Loucy (cell line): ENCODE measurements at regions not wholly inside any gene's neighbourhood (a gene's known extent, or its start where the extent isn't known, plus 50 kb on each side); places are given as distances from the start of the nearest gene placed in this dataset.

Experiments used
- H2AFZ ChIP-seq: fragments of 200-600 bp; sonication (generic); 2 replicates; pipeline ENCODE4 v1.6.0; 2016; ENCODE audit warnings: antibody characterized with exemption, mild to moderate bottlenecking, low read length, moderate library complexity
- H3F3A ChIP-seq: fragments of 200-600 bp; 2 replicates; pipeline ENCODE4 v1.6.0; 2016; ENCODE audit warnings: antibody characterized with exemption, low read depth, mild to moderate bottlenecking
- H3K27me3 ChIP-seq: fragments of 200-600 bp; sonication (generic); 2 replicates; pipeline ENCODE4 v1.6.1; 2014; ENCODE audit warnings: low read length, mild to moderate bottlenecking; ENCODE audit not compliant: insufficient read depth, poor library complexity, severe bottlenecking
- H3K36me3 ChIP-seq: fragments of 200-600 bp; sonication (generic); 2 replicates; pipeline ENCODE4 v1.6.1; 2016; ENCODE audit warnings: low read length; ENCODE audit not compliant: insufficient read depth
- H3K4me1 ChIP-seq: fragments of 200-600 bp; sonication (generic); 2 replicates; pipeline ENCODE4 v1.5.1; 2014; ENCODE audit warnings: low read length, mild to moderate bottlenecking; ENCODE audit not compliant: insufficient read depth, poor library complexity, severe bottlenecking
- H3K4me2 ChIP-seq: fragments of 200-600 bp; sonication (generic); 2 replicates; pipeline ENCODE4 v1.6.0; 2014; ENCODE audit warnings: antibody characterized with exemption, low read length, low read depth, mild to moderate bottlenecking; ENCODE audit not compliant: poor library complexity, severe bottlenecking
- H3K4me3 ChIP-seq: fragments of 200-600 bp; sonication (generic); 2 replicates; pipeline ENCODE4 v1.5.1; 2014; ENCODE audit warnings: low read length, mild to moderate bottlenecking, mixed read lengths; ENCODE audit not compliant: poor library complexity, severe bottlenecking
- H3K79me2 ChIP-seq: fragments of 200-600 bp; sonication (generic); 2 replicates; pipeline ENCODE4 v1.6.1; 2014; ENCODE audit warnings: low read length; ENCODE audit not compliant: insufficient read depth
- H3K9ac ChIP-seq: fragments of 200-600 bp; sonication (generic); 2 replicates; pipeline ENCODE4 v1.6.0; 2014; ENCODE audit warnings: mild to moderate bottlenecking, low read depth, low read length, moderate library complexity; ENCODE audit not compliant: poor library complexity, severe bottlenecking
- H3K9me2 ChIP-seq: fragments of 200-600 bp; sonication (generic); replicated peaks from 2 replicates; pipeline ENCODE4 v1.6.1; 2016; ENCODE audit warnings: low read depth, low read length, mixed read lengths
- H3K9me3 ChIP-seq: fragments of 200-600 bp; sonication (generic); 2 replicates; pipeline ENCODE4 v1.6.1; 2014; ENCODE audit warnings: mild to moderate bottlenecking, antibody characterized with exemption, low read length, low read depth; ENCODE audit not compliant: insufficient read depth
- H4K20me1 ChIP-seq: fragments of 200-600 bp; sonication (generic); 2 replicates; pipeline ENCODE4 v1.6.0; 2014; ENCODE audit warnings: antibody characterized with exemption, low read length, mild to moderate bottlenecking; ENCODE audit not compliant: insufficient read depth, poor library complexity, severe bottlenecking
- EZH2phosphoT487 ChIP-seq: fragments of 200-600 bp; IDR thresholded peaks from 2 replicates; pipeline ENCODE4 v1.6.1; 2018; ENCODE audit warnings: antibody characterized with exemption, mild to moderate bottlenecking, moderate library complexity, borderline replicate concordance
- TF ChIP-seq, protein P1 (sequence below): fragments of 200-600 bp; sonication (generic); conservative IDR thresholded peaks from 2 replicates; pipeline ENCODE4 v1.5.1; 2014; ENCODE audit warnings: mild to moderate bottlenecking, antibody characterized with exemption, low read length

DNA sequence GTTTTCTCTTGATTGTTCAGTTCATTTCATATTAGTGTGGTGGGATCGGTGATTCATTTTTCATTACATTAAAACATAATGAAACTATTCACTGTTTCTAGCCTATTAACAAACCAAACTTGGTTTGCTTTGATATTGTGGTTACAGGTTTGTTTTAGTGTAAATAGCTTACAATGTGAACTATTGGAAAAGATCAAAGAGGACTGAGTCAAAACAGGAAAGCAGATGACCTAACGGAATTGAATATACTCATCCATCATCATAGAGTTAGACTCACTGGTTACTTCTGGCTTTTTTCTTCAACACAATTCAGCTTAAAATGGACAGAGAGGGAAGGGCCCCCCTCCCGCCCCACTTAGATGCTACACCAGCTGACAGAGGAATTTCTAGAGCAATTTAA lies 616.2 kb upstream of the AADAT start:
- H3K9me2 ChIP-seq, result no peaks in the 10 kb centered on the region
- no peaks in the 10 kb centered on the region for H3K4me1 ChIP-seq
- H3K9ac ChIP-seq, result no peak overlapping the region
- H3K9me3 ChIP-seq, result no peaks in the 10 kb centered on the region
- no peak overlapping the region for H3K4me2 ChIP-seq
- no peaks in the 10 kb centered on the region for H3K79me2 ChIP-seq
- H2AFZ ChIP-seq, result no peak overlapping the region
- no peak overlapping the region for H3K4me3 ChIP-seq
- no peaks in the 10 kb centered on the region for H4K20me1 ChIP-seq
- no peaks in the 10 kb centered on the region for H3K27me3 ChIP-seq
- no peaks in the 10 kb centered on the region for H3F3A ChIP-seq
- TF ChIP-seq, protein P1, sequence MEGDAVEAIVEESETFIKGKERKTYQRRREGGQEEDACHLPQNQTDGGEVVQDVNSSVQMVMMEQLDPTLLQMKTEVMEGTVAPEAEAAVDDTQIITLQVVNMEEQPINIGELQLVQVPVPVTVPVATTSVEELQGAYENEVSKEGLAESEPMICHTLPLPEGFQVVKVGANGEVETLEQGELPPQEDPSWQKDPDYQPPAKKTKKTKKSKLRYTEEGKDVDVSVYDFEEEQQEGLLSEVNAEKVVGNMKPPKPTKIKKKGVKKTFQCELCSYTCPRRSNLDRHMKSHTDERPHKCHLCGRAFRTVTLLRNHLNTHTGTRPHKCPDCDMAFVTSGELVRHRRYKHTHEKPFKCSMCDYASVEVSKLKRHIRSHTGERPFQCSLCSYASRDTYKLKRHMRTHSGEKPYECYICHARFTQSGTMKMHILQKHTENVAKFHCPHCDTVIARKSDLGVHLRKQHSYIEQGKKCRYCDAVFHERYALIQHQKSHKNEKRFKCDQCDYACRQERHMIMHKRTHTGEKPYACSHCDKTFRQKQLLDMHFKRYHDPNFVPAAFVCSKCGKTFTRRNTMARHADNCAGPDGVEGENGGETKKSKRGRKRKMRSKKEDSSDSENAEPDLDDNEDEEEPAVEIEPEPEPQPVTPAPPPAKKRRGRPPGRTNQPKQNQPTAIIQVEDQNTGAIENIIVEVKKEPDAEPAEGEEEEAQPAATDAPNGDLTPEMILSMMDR, result no peak
- no peak for TF ChIP-seq EZH2phosphoT487
- H3K36me3 ChIP-seq, result no peaks in the 10 kb centered on the region

DNA sequence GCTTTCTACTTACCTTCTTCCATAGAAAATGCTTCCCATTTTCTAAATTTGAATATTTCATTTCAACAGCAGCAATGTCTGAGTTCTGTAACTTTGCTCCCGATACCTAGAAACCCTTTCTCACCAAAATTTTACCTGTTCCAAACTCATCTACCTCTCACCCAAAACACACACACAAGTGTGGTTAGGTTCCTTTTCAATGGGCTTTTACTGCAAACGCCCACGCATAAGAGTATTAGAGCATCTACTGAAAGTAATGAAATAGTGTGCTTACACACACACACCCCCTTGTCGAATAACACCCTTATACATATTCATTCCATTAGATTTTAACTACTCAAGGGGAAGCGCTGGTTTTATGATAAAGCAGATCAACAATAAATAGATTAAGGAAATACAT lies 610.3 kb upstream of the AADAT start:
- Histone ChIP-seq H3K9me3 (no peaks in the 10 kb centered on the region), H3F3A (no peaks in the 10 kb centered on the region), H3K9ac (no peak overlapping the region), H3K9me2 (no peaks in the 10 kb centered on the region), H3K4me1 (no peaks in the 10 kb centered on the region), H3K79me2 (no peaks in the 10 kb centered on the region), H3K36me3 (no peaks in the 10 kb centered on the region), H3K27me3 (no peaks in the 10 kb centered on the region), H3K4me3 (no peak overlapping the region), H2AFZ (no peak overlapping the region), H4K20me1 (no peaks in the 10 kb centered on the region), H3K4me2 (no peak overlapping the region)
- TF ChIP-seq, protein P1, result no peak
- TF ChIP-seq EZH2phosphoT487, result no peak

DNA sequence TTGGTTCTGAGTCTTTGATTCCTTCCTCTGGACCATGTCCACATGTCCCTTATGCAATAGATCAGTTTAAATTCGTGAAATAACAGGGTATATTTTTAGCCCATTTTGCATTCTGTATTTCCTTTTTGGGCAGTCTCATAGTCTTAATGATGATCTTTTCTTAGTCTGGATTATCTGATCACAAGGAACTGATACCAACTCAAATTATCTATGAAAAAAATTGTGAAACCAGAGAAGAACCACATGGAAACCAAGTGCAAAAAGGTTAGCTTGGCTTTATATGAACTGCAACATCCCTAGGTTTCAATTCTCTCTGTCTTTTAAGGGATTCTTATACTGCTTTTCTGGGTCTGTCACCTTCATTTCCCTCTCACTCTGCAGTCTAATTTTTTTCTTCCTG lies 608.6 kb upstream of the AADAT start:
- no peaks in the 10 kb centered on the region for H3K9me3 ChIP-seq
- H2AFZ ChIP-seq, result no peak overlapping the region
- TF ChIP-seq, protein P1, result no peak
- no peak for TF ChIP-seq EZH2phosphoT487
- H3K4me1 ChIP-seq, result no peaks in the 10 kb centered on the region
- H3K36me3 ChIP-seq, result no peaks in the 10 kb centered on the region
- no peak overlapping the region for H3K4me3 ChIP-seq
- no peaks in the 10 kb centered on the region for H3K79me2 ChIP-seq
- no peaks in the 10 kb centered on the region for H3K27me3 ChIP-seq
- no peak overlapping the region for H3K9ac ChIP-seq
- no peaks in the 10 kb centered on the region for H3K9me2 ChIP-seq
- no peaks in the 10 kb centered on the region for H4K20me1 ChIP-seq
- no peaks in the 10 kb centered on the region for H3F3A ChIP-seq
- no peak overlapping the region for H3K4me2 ChIP-seq
